Liver (tissue), 8 donors: ENCODE measurements at regions not wholly inside any gene's neighbourhood (a gene's known extent, or its start where the extent isn't known, plus 50 kb on each side); places are given as distances from the start of the nearest gene placed in this dataset.
"Not testable (repeated sequence)": the region's sequence is repeated elsewhere in the genome, so short reads cannot be mapped to it uniquely, and the experiment has no call there.

ENCODE experiments used
- DNase-seq: peaks from one replicate; pipeline ENCODE4 v3.0.0-alpha.2; 2017; ENCODE audit warnings: low spot score
- H3K27ac ChIP-seq, 2 donors: one replicate each; pipeline ENCODE4 v1.7.0; 2013; ENCODE audit warnings: inconsistent platforms in 2 of 2, low read length in 2 of 2, control low read depth in 1 of 2, low read depth in 1 of 2, mild to moderate bottlenecking in 1 of 2
- H3K27me3 ChIP-seq, 4 donors: one replicate each; pipeline versions ENCODE4 v1.6.1 to v1.7.0; 2013; ENCODE audit warnings: low read length in 3 of 4, inconsistent platforms in 1 of 4, mild to moderate bottlenecking in 1 of 4, moderate library complexity in 1 of 4; ENCODE audit not compliant: control insufficient read depth in 4 of 4, insufficient read depth in 4 of 4
- H3K36me3 ChIP-seq, 4 donors: one replicate each; pipeline versions ENCODE4 v1.6.1 to v1.7.0; 2013; ENCODE audit warnings: low read length in 3 of 4, mild to moderate bottlenecking in 3 of 4, low read depth in 1 of 4, moderate library complexity in 1 of 4; ENCODE audit not compliant: control insufficient read depth in 4 of 4, insufficient read depth in 3 of 4
- H3K4me1 ChIP-seq, 4 donors: one replicate each; pipeline versions ENCODE4 v1.6.1 to v1.7.0; 2013; ENCODE audit warnings: low read length in 3 of 4, mild to moderate bottlenecking in 3 of 4, moderate library complexity in 1 of 4; ENCODE audit not compliant: control insufficient read depth in 4 of 4, insufficient read depth in 4 of 4
- H3K4me3 ChIP-seq, 3 donors: one replicate each; pipeline versions ENCODE4 v1.6.1 to v1.7.0; 2013; ENCODE audit warnings: low read length in 3 of 3, control low read depth in 1 of 3, low read depth in 1 of 3, mild to moderate bottlenecking in 1 of 3
- H3K9ac ChIP-seq, 2 donors: one replicate each; pipeline ENCODE4 v1.7.0; 2013; ENCODE audit warnings: low read length in 2 of 2, mild to moderate bottlenecking in 2 of 2, moderate library complexity in 2 of 2, control low read depth in 1 of 2, low read depth in 1 of 2
- H3K9me3 ChIP-seq, 4 donors: one replicate each; pipeline versions ENCODE4 v1.6.1 to v1.7.0; 2013; ENCODE audit warnings: low read length in 3 of 4; ENCODE audit not compliant: control insufficient read depth in 4 of 4
- ATF3 ChIP-seq: IDR thresholded peaks from 2 replicates; pipeline ENCODE4 v1.6.1; 2016; ENCODE audit warnings: antibody characterized with exemption
- EGR1 ChIP-seq, 2 donors: IDR thresholded peaks; 2 replicates each; pipeline ENCODE4 v1.6.1; 2016 to 2018; ENCODE audit warnings: antibody characterized with exemption in 2 of 2, low read depth in 2 of 2
- FOXA1 ChIP-seq: IDR thresholded peaks from 2 replicates; pipeline ENCODE4 v1.6.1; 2016; ENCODE audit warnings: antibody characterized with exemption
- FOXA2 ChIP-seq: IDR thresholded peaks from 2 replicates; pipeline ENCODE4 v1.6.1; 2016; ENCODE audit warnings: antibody characterized with exemption
- GABPA ChIP-seq, 2 donors: IDR thresholded peaks in 1 of 2; conservative IDR thresholded peaks in 1 of 2; 2 replicates each; pipeline ENCODE4 v1.6.1; 2016; ENCODE audit warnings: antibody characterized with exemption in 2 of 2, mild to moderate bottlenecking in 1 of 2, moderate library complexity in 1 of 2
- HNF4A ChIP-seq, 2 donors: conservative IDR thresholded peaks; 2 replicates each; pipeline ENCODE4 v1.6.1; 2016; ENCODE audit warnings: antibody characterized with exemption in 2 of 2, mild to moderate bottlenecking in 2 of 2
- HNF4G ChIP-seq: IDR thresholded peaks from 2 replicates; pipeline ENCODE4 v1.6.1; 2016; ENCODE audit warnings: antibody characterized with exemption
- JUND ChIP-seq, 2 donors: IDR thresholded peaks; 2 replicates each; pipeline ENCODE4 v1.6.1; 2016; ENCODE audit warnings: antibody characterized with exemption in 2 of 2
- NR2F2 ChIP-seq: IDR thresholded peaks from 2 replicates; pipeline ENCODE4 v1.6.1; 2016; ENCODE audit warnings: antibody characterized with exemption
- RAD21 ChIP-seq, 2 donors: IDR thresholded peaks; 2 replicates each; pipeline ENCODE4 v1.6.1; 2016; ENCODE audit warnings: antibody characterized with exemption in 2 of 2, mild to moderate bottlenecking in 2 of 2
- RXRA ChIP-seq, 2 donors: IDR thresholded peaks; 2 replicates each; pipeline ENCODE4 v1.6.1; 2017 to 2018; ENCODE audit warnings: antibody characterized with exemption in 2 of 2, mild to moderate bottlenecking in 1 of 2
- SP1 ChIP-seq: IDR thresholded peaks from 2 replicates; pipeline ENCODE4 v1.6.1; 2018; ENCODE audit warnings: antibody characterized with exemption, mild to moderate bottlenecking
- TAF1 ChIP-seq: conservative IDR thresholded peaks from 2 replicates; pipeline ENCODE4 v1.6.1; 2016; ENCODE audit warnings: antibody characterized with exemption, mild to moderate bottlenecking
- YY1 ChIP-seq: IDR thresholded peaks from 2 replicates; pipeline ENCODE4 v1.6.1; 2016; ENCODE audit warnings: antibody characterized with exemption, mild to moderate bottlenecking
- ZBTB33 ChIP-seq: IDR thresholded peaks from 2 replicates; pipeline ENCODE4 v1.6.1; 2016; ENCODE audit warnings: antibody characterized with exemption
- WGBS: extraction: QIAGEN DNeasy Blood & Tissue Kit; methylation state at CpG from one replicate; pipeline ENCODE4 v1.1.7; 2013; 5-methylcytosine and 5-hydroxymethylcytosine counted together
- TF ChIP-seq, protein P1 (sequence below): fragments of 150-350 bp; IDR thresholded peaks from 2 replicates; pipeline ENCODE4 v1.5.1; 2017; ENCODE audit warnings: improper control_type of control experiment, low read depth, low read length; ENCODE audit not compliant: missing input control
- TF ChIP-seq, protein P2 (sequence below): IDR thresholded peaks from 2 replicates; pipeline ENCODE4 v1.6.1; 2016; ENCODE audit warnings: antibody characterized with exemption, mild to moderate bottlenecking
- TF ChIP-seq, protein P3 (sequence below): IDR thresholded peaks from 2 replicates; pipeline ENCODE4 v1.6.1; 2016; ENCODE audit warnings: antibody characterized with exemption
- donor health status: healthy.
- donor health status: healthy.
- donor health status: healthy.
- donor health status: healthy.
- donor health status: healthy.

- no peak overlapping the region for H3K9ac ChIP-seq
- TF ChIP-seq SP1 (no peak), RXRA (IDR thresholded peaks at IDR 0.05) (no peak), NR2F2 (no peak), JUND (IDR thresholded peaks at IDR 0.05) (no peak), YY1 (no peak), GABPA (IDR thresholded peaks at IDR 0.05 in 1 of 2, conservative IDR thresholded peaks at IDR 0.05 in 1 of 2) (no peak), ATF3 (no peak), FOXA1 (no peak), RAD21 (IDR thresholded peaks at IDR 0.05) (no peak), HNF4G (no peak), HNF4A (conservative IDR thresholded peaks at IDR 0.05) (no peak), ZBTB33 (no peak), EGR1 (IDR thresholded peaks at IDR 0.05; ENCODE audit: low read depth in 2 of 2) (no peak), TAF1 (no peak), FOXA2 (no peak)
- TF ChIP-seq, protein P1, sequence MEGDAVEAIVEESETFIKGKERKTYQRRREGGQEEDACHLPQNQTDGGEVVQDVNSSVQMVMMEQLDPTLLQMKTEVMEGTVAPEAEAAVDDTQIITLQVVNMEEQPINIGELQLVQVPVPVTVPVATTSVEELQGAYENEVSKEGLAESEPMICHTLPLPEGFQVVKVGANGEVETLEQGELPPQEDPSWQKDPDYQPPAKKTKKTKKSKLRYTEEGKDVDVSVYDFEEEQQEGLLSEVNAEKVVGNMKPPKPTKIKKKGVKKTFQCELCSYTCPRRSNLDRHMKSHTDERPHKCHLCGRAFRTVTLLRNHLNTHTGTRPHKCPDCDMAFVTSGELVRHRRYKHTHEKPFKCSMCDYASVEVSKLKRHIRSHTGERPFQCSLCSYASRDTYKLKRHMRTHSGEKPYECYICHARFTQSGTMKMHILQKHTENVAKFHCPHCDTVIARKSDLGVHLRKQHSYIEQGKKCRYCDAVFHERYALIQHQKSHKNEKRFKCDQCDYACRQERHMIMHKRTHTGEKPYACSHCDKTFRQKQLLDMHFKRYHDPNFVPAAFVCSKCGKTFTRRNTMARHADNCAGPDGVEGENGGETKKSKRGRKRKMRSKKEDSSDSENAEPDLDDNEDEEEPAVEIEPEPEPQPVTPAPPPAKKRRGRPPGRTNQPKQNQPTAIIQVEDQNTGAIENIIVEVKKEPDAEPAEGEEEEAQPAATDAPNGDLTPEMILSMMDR, result no peak
- TF ChIP-seq, protein P2, sequence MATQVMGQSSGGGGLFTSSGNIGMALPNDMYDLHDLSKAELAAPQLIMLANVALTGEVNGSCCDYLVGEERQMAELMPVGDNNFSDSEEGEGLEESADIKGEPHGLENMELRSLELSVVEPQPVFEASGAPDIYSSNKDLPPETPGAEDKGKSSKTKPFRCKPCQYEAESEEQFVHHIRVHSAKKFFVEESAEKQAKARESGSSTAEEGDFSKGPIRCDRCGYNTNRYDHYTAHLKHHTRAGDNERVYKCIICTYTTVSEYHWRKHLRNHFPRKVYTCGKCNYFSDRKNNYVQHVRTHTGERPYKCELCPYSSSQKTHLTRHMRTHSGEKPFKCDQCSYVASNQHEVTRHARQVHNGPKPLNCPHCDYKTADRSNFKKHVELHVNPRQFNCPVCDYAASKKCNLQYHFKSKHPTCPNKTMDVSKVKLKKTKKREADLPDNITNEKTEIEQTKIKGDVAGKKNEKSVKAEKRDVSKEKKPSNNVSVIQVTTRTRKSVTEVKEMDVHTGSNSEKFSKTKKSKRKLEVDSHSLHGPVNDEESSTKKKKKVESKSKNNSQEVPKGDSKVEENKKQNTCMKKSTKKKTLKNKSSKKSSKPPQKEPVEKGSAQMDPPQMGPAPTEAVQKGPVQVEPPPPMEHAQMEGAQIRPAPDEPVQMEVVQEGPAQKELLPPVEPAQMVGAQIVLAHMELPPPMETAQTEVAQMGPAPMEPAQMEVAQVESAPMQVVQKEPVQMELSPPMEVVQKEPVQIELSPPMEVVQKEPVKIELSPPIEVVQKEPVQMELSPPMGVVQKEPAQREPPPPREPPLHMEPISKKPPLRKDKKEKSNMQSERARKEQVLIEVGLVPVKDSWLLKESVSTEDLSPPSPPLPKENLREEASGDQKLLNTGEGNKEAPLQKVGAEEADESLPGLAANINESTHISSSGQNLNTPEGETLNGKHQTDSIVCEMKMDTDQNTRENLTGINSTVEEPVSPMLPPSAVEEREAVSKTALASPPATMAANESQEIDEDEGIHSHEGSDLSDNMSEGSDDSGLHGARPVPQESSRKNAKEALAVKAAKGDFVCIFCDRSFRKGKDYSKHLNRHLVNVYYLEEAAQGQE, result no peak
- TF ChIP-seq, protein P3, sequence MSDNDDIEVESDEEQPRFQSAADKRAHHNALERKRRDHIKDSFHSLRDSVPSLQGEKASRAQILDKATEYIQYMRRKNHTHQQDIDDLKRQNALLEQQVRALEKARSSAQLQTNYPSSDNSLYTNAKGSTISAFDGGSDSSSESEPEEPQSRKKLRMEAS, result no peak
- H3K4me3 ChIP-seq, result no peak overlapping the region
- peaks cover 0 to 11% (median 0%) of the 10 kb centered on the region in 4 donors for H3K9me3 ChIP-seq
- H3K27ac ChIP-seq, result no peak overlapping the region
- no peak for DNase-seq
- H3K4me1 ChIP-seq, result no peaks in the 10 kb centered on the region
- H3K36me3 ChIP-seq, result no peaks in the 10 kb centered on the region
- H3K27me3 ChIP-seq, result no peaks in the 10 kb centered on the region
Observed at GRCh38 chr7:126057979-126058378, 1128.4 kb upstream of the POT1 start.

DNA sequence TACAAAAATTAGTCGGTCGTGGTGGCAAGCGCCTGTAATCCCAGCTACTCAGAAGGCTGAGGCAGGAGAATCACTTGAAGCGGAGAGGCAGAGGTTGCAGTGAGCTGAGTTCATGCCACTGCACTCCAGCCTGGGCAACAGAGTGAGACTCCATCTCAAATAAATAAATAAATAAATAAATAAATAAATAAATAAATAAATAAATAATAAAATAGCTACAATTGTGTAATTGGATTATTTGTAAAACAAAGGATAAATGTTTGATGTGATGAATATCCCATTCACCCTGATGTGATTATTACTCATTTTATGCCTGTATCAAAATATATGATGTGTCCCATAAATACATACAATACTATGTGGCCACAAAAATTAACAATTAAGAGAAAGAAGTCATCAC lies 1127.0 kb upstream of the POT1 start:
- not testable (repeated sequence) for H3K9ac ChIP-seq, H3K9me3 ChIP-seq, DNase-seq, H3K4me3 ChIP-seq, H3K36me3 ChIP-seq, H3K27me3 ChIP-seq, H3K27ac ChIP-seq, H3K4me1 ChIP-seq
- WGBS, result 97% methylated on average over 4 of the region's 4 CpGs
